Mucosa of descending colon (tissue), 3 donors: ENCODE measurements at regions not wholly inside any gene's neighbourhood (a gene's known extent, or its start where the extent isn't known, plus 50 kb on each side); places are given as distances from the start of the nearest gene placed in this dataset.
"Not testable (repeated sequence)": the region's sequence is repeated elsewhere in the genome, so short reads cannot be mapped to it uniquely, and the experiment has no call there.

Source experiments
- ATAC-seq: fragments of 200-7000 bp; cut with Tn5 transposase; one replicate; pipeline ENCODE4 v1.9.1; 2020; ENCODE audit warnings: mild to moderate bottlenecking, moderate library complexity
- DNase-seq, 3 donors: peaks; one replicate each; pipeline ENCODE4 v3.0.0-alpha.2; 2020
- H3K36me3 ChIP-seq: fragments of 200-600 bp; one replicate; pipeline ENCODE4 v1.8.0; 2021; ENCODE audit warnings: low read depth, mild to moderate bottlenecking
- H3K4me1 ChIP-seq: fragments of 200-600 bp; one replicate; pipeline ENCODE4 v1.8.0; 2021; ENCODE audit warnings: low read depth, mild to moderate bottlenecking
- H3K4me3 ChIP-seq: fragments of 200-600 bp; one replicate; pipeline ENCODE4 v1.8.0; 2021; ENCODE audit warnings: mild to moderate bottlenecking
- H3K9me3 ChIP-seq: fragments of 200-600 bp; one replicate; pipeline ENCODE4 v1.8.0; 2021; ENCODE audit warnings: mild to moderate bottlenecking
- intact Hi-C, 2 donors: fragments of 100-400 bp; cut with DNase I in 1 of 2; cut with micrococcal nuclease in 1 of 2; formaldehyde crosslinking; loops; one replicate each; pipeline versions ENCODE4 v1.11.0 to v1.11.1; 2022; cut with DNase I, micrococcal nuclease
- donor health status: DM: no; HTN: no; CAD: no; lungs with moderate emphysema.
- donor health status: DM: no; HTN: no; CAD: no.
- donor health status: DM: no; HTN: yes; CAD: no.

- DNase-seq, H3K9me3 ChIP-seq, H3K36me3 ChIP-seq, ATAC-seq, intact Hi-C loops, H3K4me1 ChIP-seq, H3K4me3 ChIP-seq: not testable (repeated sequence)
These were observed 694.6 kb downstream of the PRIM2 start for GRCh38 chr6:58011954-58012600.

GRCh38 chr6:58016614-58017013 lies 699.2 kb downstream of the PRIM2 start:
- ATAC-seq, DNase-seq, H3K4me3 ChIP-seq, H3K9me3 ChIP-seq, H3K36me3 ChIP-seq, H3K4me1 ChIP-seq, intact Hi-C loops: not testable (repeated sequence)

GRCh38 chr6:58028188-58028587 lies 710.8 kb downstream of the PRIM2 start:
- intact Hi-C loops, ATAC-seq, H3K4me3 ChIP-seq, DNase-seq, H3K4me1 ChIP-seq, H3K9me3 ChIP-seq, H3K36me3 ChIP-seq: not testable (repeated sequence)

GRCh38 chr6:58038213-58038612 lies 720.8 kb downstream of the PRIM2 start:
- H3K9me3 ChIP-seq, DNase-seq, H3K4me3 ChIP-seq, intact Hi-C loops, ATAC-seq, H3K36me3 ChIP-seq, H3K4me1 ChIP-seq: not testable (repeated sequence)

- ATAC-seq, H3K4me3 ChIP-seq, intact Hi-C loops, H3K4me1 ChIP-seq, H3K36me3 ChIP-seq, DNase-seq, H3K9me3 ChIP-seq: not testable (repeated sequence)
These were observed 729.2 kb downstream of the PRIM2 start for GRCh38 chr6:58046584-58046983.

GRCh38 chr6:58047389-58047788 lies 730.0 kb downstream of the PRIM2 start:
- ATAC-seq, H3K36me3 ChIP-seq, H3K9me3 ChIP-seq, H3K4me1 ChIP-seq, H3K4me3 ChIP-seq, DNase-seq, intact Hi-C loops: not testable (repeated sequence)

- ATAC-seq: not testable (repeated sequence)
These were observed 730.4 kb downstream of the PRIM2 start for GRCh38 chr6:58047865-58048264.

GRCh38 chr6:58055465-58056176 lies 738.2 kb downstream of the PRIM2 start:
- H3K4me3 ChIP-seq, ATAC-seq, DNase-seq, H3K36me3 ChIP-seq, intact Hi-C loops, H3K4me1 ChIP-seq, H3K9me3 ChIP-seq: not testable (repeated sequence)

More at GRCh38 chr6:58047865-58048264, 730.4 kb downstream of the PRIM2 start:
- H3K9me3 ChIP-seq, H3K4me1 ChIP-seq, H3K4me3 ChIP-seq, DNase-seq, H3K36me3 ChIP-seq, intact Hi-C loops: not testable (repeated sequence)

GRCh38 chr6:58059701-58060100 lies 742.3 kb downstream of the PRIM2 start:
- DNase-seq, H3K4me1 ChIP-seq, H3K4me3 ChIP-seq, intact Hi-C loops, ATAC-seq, H3K36me3 ChIP-seq, H3K9me3 ChIP-seq: not testable (repeated sequence)

GRCh38 chr6:58063542-58063941 lies 746.1 kb downstream of the PRIM2 start:
- H3K36me3 ChIP-seq, H3K9me3 ChIP-seq, ATAC-seq, H3K4me3 ChIP-seq, H3K4me1 ChIP-seq, DNase-seq, intact Hi-C loops: not testable (repeated sequence)

GRCh38 chr6:58067867-58068548 lies 750.6 kb downstream of the PRIM2 start:
- H3K9me3 ChIP-seq, ATAC-seq, intact Hi-C loops, H3K4me1 ChIP-seq, DNase-seq, H3K36me3 ChIP-seq, H3K4me3 ChIP-seq: not testable (repeated sequence)
